HT1080 (cell line): ENCODE measurements at regions not wholly inside any gene's neighbourhood (a gene's known extent, or its start where the extent isn't known, plus 50 kb on each side); places are given as distances from the start of the nearest gene placed in this dataset.
"Not testable (repeated sequence)": the region's sequence is repeated elsewhere in the genome, so short reads cannot be mapped to it uniquely, and the experiment has no call there.

Experiments used
- DNase-seq: peaks from one replicate; pipeline ENCODE4 v3.0.0-alpha.2; 2015; ENCODE audit warnings: low read depth

DNA sequence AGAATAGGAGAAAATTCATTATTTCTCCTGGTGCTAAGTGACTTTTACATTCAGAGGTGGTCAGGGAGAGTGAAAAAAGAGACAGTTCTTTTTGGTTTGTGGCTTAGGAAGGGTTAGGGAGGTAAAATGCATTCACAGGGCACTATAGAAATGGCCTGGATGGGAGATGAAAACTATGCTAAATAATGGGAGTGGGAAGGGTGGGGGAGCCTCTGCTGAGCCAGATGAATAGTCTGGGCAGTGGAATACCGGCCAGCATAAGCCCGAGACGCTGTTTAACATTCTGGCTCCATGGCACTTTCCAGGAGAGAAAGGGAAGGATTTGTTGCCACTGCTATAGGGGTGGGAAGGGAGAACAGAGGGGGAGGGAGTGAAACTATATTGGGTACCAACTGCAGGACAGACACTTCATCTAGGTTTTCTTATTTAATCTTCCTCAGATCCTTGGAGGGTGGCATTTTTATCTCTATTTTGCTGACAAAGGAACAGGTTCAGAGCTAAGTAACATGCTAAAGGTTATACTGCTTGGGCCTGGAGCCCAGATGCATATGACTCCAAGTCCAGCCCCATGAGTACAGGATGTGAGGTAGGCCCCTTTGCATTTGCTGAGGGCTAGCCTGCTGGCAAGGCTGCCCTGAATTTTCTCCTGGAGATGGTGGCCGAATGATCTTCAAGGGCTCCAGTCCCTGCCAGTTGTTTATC is 372.4 kb downstream of the CCSER2 start:
- DNase-seq, result no peak

DNA sequence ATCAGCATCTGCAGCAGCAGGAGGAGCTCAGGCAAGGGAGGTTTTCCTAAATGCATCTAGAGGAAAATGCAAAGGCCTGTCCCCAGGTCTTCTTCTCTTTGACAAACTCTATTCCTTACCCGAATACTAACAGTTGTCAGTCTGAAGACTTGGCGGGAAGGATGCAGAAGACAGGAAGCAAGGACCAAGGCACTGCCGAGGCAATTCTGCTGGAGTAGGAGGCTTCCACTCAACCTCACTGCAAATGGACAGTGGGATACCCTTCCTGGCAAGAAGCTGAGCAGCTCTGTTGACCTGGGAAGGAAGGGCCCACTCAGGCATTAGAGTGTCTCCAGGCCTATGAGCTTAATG is 373.0 kb downstream of the CCSER2 start:
- no peak for DNase-seq

DNA sequence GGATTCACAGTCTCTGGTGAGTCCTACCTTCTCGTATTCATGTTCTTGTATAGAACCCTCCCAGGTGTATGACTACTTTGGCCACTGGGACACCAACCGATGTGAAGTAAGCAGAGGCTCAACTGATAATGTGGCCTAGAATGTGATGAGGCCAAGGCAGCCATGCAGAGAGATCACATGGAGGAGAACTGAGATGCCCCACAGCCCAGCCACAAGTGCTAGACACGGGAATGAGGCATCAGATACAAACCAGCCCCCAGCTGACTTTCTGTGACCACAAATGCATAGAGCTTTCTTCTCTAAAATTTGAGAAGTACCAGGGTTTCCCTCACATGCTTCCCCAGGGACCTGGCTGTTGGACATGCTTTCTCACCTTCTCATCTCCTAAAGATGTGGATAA is 375.7 kb downstream of the CCSER2 start:
- no peak for DNase-seq

DNA sequence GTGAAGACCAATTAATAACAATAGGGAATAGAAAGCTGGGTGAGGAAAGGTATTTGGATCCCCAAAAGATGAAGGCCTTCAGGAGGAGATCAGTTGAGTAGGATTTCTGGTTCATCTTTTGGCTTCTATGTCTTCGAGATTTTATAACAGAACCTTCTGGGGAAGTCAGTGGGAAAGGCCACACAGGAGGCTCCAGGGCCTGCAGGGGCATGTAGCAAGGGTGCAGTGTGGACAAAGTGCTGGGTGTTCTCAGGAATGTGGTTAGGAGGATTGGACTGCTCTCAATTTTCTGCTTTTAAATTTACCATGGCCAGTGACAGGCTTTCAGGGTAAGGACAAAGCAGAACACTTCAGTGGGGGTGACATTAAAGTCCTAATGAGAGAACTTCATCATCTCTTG is 378.0 kb downstream of the CCSER2 start:
- DNase-seq, result no peak

DNA sequence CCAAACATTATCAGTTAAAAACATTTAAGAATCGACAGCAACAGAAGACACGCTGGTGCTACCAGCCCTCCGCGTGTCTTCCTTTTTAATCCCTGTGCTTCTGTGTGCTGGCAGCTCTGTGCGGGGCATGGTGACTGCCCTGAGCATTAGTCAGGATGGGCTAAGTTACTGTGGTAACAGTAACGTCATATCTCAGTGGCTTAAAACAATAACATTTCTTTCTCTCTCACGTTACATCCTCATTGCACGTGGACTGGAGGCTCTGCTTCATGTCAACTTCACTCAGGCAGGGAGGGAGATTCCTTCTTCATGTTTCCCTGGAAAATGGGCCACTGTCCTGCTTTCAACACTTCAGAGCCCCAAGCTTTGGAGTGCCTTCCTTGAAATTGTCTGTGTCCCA is 378.5 kb downstream of the CCSER2 start:
- peak; percentile 73 for DNase-seq

- DNase-seq, result peak; percentile 52
Observed at GRCh38 chr10:84715911-84716310, 387.5 kb downstream of the CCSER2 start.

GRCh38 chr10:84718877-84719616 is 390.7 kb downstream of the CCSER2 start:
- DNase-seq, result no peak

- no peak for DNase-seq
Observed at GRCh38 chr10:84719687-84720086, 391.3 kb downstream of the CCSER2 start.

- no peak for DNase-seq
Observed at GRCh38 chr10:84727398-84727797, 399.0 kb downstream of the CCSER2 start.

DNA sequence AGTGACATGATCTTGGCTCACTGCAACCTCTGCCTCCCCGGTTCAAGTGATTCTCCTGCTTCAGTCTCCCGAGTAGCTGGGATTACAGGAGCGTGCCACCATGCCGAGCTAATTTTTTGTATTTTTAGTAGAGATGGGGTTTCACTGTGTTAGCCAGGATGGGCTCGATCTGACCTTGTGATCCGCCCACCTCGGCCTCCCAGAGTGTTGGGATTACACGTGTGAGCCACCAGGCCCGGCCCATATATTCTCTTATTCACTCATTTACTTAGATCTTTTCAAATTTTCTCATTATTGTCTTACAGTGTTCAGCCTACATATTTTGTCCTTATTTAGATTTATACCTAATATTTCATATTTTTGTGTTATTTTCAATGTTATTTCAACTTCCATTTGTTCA is 410.7 kb downstream of the CCSER2 start:
- not testable (repeated sequence) for DNase-seq

DNA sequence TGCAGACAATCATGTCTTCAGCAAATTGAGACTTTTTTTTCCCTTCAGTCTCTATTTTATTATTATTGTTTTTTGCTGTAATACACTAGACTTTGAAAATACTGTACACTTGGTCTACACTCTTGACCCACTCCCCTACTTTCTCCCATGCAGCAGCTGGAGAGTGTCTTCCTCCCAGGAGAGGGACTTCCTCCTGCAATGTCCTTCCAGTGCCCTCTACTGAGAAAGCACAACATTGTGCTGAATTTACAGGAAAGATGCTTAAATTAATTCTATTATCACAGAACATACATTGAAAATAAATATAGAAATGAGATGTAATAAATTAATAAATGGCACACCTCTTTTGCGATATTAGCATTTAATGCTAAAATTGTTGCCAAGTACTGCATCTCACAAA is 411.3 kb downstream of the CCSER2 start:
- no peak for DNase-seq

DNA sequence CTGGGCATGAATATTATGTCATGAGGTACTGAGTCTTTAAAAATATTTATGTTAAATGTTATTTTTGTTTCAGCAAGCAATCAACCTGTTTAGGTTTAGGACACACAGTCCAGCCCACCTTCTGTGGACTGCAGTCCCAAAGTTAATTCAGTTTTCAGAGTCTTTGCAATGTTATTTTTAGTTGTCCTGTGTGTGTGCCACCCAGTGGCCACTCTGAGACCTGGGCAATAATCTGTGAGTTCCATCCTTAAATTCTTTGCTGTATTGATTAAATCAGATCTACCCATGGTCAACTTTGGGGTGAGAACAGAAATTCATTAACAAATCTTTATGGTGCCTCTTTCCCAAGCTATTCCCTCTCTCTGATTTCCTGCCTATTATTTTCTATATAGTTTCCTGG is 415.1 kb downstream of the CCSER2 start:
- DNase-seq, result no peak

- no peak for DNase-seq
Observed at GRCh38 chr10:84755311-84755710, 426.9 kb downstream of the CCSER2 start.

GRCh38 chr10:84756653-84757052 is 428.3 kb downstream of the CCSER2 start:
- DNase-seq, result not testable (repeated sequence)

DNA sequence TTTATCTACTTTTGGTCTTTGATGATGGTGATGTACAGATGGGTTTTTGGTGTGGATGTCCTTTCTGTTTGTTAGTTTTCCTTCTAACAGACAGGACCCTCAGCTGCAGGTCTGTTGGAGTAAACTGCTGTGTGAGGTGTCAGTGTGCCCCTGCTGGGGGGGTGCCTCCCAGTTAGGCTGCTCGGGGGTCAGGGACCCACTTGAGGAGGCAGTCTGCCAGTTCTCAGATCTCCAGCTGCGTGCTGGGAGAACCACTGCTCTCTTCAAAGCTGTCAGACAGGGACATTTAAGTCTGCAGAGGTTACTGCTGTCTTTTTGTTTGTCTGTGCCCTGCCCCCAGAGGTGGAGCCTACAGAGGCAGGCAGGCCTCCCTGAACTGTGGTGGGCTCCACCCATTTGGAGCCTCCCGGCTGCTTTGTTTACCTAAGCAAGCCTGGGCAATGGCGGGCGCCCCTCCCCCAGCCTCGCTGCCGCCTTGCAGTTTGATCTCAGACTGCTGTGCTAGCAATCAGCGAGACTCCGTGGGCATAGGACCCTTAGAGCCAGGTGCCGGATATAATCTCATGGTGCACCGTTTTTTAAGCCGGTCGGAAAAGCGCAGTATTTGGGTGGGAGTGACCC is 433.7 kb downstream of the CCSER2 start:
- DNase-seq, result not testable (repeated sequence)

- DNase-seq, result peak; percentile 17
Observed at GRCh38 chr10:84762754-84763394, 434.5 kb downstream of the CCSER2 start.

- DNase-seq, result no peak
Observed at GRCh38 chr10:84763965-84764364, 435.6 kb downstream of the CCSER2 start.

DNA sequence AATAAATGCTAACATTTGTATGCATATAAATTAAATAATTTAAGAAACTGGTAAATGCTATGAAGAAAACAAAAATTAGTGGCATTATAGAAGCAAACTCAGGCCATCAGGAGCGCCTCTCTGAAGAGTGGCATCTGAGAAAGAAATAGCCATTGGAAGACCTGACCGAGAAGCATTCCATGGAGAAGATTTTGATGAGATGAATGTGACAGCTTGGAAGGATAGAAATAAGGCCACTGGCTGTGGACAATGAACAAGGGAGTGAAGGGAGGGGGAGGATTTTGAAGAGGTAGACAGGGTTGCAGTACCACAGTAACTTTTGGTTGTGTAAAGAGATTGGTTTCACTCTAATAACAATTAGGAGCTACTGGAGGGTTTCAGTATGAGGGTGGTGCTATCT is 436.7 kb downstream of the CCSER2 start:
- no peak for DNase-seq

DNA sequence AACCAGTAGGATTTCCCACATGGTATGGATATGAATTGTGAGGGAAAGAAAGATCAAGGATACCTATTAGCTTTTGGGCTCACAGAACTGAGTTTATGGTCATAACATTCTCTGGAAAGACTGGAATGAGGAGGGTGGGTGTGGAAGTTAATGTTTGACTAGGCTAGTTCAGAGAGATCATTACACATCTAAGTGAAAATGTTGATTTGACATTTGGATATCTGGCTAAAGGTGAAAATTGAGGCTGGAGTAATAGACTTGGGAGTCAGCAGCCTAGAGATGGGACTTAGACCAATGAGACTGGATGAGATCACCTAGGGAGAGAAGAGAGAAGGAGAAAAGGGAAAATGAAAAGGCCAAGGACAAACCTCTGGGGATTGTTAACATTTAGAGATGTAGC is 437.3 kb downstream of the CCSER2 start:
- no peak for DNase-seq

GRCh38 chr10:84766923-84767322 is 438.5 kb downstream of the CCSER2 start:
- DNase-seq, result no peak

- no peak for DNase-seq
Observed at GRCh38 chr10:84768132-84768531, 439.7 kb downstream of the CCSER2 start.

- no peak for DNase-seq
Observed at GRCh38 chr10:84770824-84771223, 442.4 kb downstream of the CCSER2 start.
